GM12865 (cell line): ENCODE measurements at regions not wholly inside any gene's neighbourhood (a gene's known extent, or its start where the extent isn't known, plus 50 kb on each side); places are given as distances from the start of the nearest gene placed in this dataset.
A peak's percentile ranks its signal among the peaks of the same experiment; 100 is the strongest.

Source experiments
- DNase-seq: peaks from one replicate; pipeline ENCODE4 v3.0.0; 2010; ENCODE audit warnings: low read depth
- H3K4me3 ChIP-seq: 2 replicates; pipeline ENCODE4 v1.5.1; 2011; ENCODE audit warnings: mild to moderate bottlenecking, low read depth, low read length, control low read depth
- TF ChIP-seq, protein P1 (sequence below): IDR thresholded peaks from 2 replicates; pipeline ENCODE4 v1.5.1; 2011; ENCODE audit warnings: low read length, control low read depth, low read depth, inconsistent platforms; ENCODE audit not compliant: insufficient read depth; ENCODE audit errors: missing control alignments

DNA sequence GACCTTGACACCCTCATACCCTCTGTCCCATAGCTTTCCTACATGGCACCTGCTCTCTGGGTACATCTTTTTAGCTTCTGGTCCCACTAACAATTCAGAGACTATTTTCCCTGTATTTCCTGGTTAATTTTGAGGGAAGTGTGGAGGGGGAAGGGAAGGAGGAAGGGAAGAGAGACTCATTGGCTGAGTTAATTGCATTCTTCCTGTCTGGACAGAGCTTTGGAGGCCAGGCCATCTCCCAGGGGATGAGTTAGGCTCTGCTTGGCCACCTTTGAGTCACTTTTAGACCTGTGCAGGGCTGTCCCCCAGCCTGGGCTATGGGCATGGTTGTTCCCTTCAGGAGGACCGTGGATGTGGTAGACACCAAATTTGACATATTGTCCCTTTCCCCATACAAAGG is 167.9 kb upstream of the PGRMC2 start:
- TF ChIP-seq, protein P1, sequence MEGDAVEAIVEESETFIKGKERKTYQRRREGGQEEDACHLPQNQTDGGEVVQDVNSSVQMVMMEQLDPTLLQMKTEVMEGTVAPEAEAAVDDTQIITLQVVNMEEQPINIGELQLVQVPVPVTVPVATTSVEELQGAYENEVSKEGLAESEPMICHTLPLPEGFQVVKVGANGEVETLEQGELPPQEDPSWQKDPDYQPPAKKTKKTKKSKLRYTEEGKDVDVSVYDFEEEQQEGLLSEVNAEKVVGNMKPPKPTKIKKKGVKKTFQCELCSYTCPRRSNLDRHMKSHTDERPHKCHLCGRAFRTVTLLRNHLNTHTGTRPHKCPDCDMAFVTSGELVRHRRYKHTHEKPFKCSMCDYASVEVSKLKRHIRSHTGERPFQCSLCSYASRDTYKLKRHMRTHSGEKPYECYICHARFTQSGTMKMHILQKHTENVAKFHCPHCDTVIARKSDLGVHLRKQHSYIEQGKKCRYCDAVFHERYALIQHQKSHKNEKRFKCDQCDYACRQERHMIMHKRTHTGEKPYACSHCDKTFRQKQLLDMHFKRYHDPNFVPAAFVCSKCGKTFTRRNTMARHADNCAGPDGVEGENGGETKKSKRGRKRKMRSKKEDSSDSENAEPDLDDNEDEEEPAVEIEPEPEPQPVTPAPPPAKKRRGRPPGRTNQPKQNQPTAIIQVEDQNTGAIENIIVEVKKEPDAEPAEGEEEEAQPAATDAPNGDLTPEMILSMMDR: no peak
- no peak for DNase-seq

DNA sequence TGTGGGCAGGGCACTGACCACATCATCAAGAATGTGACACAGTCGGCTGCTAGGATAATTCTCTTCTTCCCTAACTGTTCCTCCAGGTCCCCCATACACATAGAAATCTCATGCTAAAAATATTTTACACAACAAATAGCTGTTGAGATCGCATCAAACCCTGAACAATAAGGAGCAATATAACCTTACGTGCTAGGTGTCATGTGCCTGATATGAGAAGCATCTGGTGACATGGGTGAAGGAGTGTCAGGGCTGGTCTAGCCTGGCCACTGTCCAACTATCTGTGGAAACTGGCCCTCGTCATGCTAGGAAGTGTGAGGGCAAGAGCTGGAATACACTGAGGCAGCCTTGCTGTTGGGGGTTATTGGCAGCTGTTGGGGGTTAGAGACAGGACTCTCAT is 167.3 kb upstream of the PGRMC2 start:
- DNase-seq: no peak
- TF ChIP-seq, protein P1: no peak
- H3K4me3 ChIP-seq: no peak overlapping the region

More for the DNA sequence above, 167.9 kb upstream of the PGRMC2 start:
- no peak overlapping the region for H3K4me3 ChIP-seq

GRCh38 chr4:128454281-128454871 is 166.8 kb upstream of the PGRMC2 start:
- TF ChIP-seq, protein P1: peak; percentile 80
- no peak overlapping the region for H3K4me3 ChIP-seq
- peak; percentile 88 for DNase-seq

GRCh38 chr4:128452415-128452814 is 164.8 kb upstream of the PGRMC2 start:
- TF ChIP-seq, protein P1: no peak
- no peak overlapping the region for H3K4me3 ChIP-seq
- no peak for DNase-seq

- DNase-seq: no peak
- TF ChIP-seq, protein P1: no peak
- H3K4me3 ChIP-seq: no peak overlapping the region
Measured at GRCh38 chr4:128451270-128451905, 163.8 kb upstream of the PGRMC2 start.

DNA sequence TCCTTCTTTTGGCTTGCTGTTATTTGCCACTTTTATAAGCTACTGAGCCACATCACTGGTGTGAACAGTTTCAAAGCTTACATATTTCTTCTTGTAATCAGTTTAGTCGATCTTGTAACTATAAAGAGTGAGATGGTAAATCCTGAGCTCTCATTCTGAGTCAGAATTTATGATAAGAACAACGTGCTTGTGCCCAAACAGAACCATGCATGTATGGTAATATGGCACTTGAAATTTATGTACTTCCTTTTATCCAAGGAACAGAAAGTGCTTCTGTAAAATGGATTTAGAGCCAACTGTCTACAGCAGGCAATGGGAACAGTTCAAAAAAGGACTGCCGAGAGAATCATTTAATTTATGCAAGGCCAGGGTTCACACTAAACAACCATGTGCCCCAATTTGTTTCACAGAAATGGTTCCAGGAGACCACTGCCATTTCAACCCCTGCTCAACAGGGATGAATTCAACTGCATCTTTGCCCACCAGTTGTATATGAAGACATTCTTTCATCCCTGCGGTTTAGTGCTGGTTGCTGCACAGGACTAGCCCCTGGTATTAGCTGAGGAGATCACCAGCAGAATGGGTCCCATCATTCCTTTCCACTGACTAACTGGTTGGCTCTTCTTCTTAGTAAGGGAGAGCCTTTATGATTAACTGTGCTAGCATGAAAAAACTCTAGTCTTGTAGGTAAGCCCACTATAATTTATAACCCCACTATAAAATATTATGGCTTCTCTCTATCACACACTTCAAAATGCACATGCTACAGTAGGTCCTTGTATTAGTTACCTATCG is 162.9 kb upstream of the PGRMC2 start:
- H3K4me3 ChIP-seq: no peak overlapping the region
- DNase-seq: no peak
- TF ChIP-seq, protein P1: no peak
